ENCODE measurements at regions not wholly inside any gene's neighbourhood (a gene's known extent, or its start where the extent isn't known, plus 50 kb on each side); places are given as distances from the start of the nearest gene placed in this dataset.

DNA sequence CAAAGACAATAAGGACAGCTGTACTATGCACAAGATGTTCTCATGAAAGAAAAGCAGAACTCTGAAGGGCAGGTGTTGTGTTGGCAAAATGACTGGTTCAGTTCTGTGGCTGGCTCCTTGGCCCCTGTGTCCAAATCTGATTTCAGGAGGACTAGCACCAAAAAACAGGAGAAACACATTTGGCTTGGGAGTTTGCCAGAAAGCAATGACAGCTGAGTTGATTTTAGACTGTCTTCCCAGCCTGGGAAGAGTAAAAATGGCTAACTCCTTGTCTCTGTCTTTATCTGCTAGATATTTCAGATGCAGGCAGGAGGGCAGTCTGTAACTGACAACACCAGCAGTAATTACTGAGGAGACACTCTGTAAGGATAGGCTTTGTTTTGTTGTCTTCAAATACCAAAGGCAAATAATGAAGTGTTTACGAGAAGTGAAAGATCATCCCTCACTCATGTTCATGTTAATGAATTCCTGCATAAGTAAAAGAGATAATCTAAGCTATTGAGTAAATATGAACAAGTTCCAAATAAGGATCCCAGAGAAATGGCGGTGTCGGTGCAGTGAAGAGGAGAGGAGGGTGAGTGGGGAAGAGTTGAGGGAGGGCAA is 989.0 kb downstream of the CDH11 start:
- TF ChIP-seq, protein P1, sequence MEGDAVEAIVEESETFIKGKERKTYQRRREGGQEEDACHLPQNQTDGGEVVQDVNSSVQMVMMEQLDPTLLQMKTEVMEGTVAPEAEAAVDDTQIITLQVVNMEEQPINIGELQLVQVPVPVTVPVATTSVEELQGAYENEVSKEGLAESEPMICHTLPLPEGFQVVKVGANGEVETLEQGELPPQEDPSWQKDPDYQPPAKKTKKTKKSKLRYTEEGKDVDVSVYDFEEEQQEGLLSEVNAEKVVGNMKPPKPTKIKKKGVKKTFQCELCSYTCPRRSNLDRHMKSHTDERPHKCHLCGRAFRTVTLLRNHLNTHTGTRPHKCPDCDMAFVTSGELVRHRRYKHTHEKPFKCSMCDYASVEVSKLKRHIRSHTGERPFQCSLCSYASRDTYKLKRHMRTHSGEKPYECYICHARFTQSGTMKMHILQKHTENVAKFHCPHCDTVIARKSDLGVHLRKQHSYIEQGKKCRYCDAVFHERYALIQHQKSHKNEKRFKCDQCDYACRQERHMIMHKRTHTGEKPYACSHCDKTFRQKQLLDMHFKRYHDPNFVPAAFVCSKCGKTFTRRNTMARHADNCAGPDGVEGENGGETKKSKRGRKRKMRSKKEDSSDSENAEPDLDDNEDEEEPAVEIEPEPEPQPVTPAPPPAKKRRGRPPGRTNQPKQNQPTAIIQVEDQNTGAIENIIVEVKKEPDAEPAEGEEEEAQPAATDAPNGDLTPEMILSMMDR (IDR thresholded peaks at IDR 0.05) = no peak
- no peak for TF ChIP-seq POLR2AphosphoS5 (IDR thresholded peaks at IDR 0.05)
- no peak for TF ChIP-seq POLR2A (IDR thresholded peaks at IDR 0.05)

All from transverse colon (tissue), 4 donors.